GM13976 (cell line): ENCODE measurements at regions not wholly inside any gene's neighbourhood (a gene's known extent, or its start where the extent isn't known, plus 50 kb on each side); places are given as distances from the start of the nearest gene placed in this dataset.

Experiments used
- DNase-seq: peaks from one replicate; pipeline ENCODE4 v3.0.0; 2012; ENCODE audit warnings: low spot score
- in situ Hi-C: fragments of 300-500 bp; cut with MboI; formaldehyde crosslinking; loops from one replicate; pipeline ENCODE4 v1.12.0; 2022; ENCODE audit warnings: low sequenced_read_pairs, mixed read lengths, inconsistent platforms; ENCODE audit not compliant: unreplicated experiment
- TF ChIP-seq, protein P1 (sequence below): IDR thresholded peaks from 2 replicates; pipeline ENCODE4 v1.5.1; 2012; ENCODE audit warnings: borderline replicate concordance, mild to moderate bottlenecking; ENCODE audit not compliant: insufficient read depth; ENCODE audit errors: extremely low read depth, missing control alignments, control extremely low read depth

DNA sequence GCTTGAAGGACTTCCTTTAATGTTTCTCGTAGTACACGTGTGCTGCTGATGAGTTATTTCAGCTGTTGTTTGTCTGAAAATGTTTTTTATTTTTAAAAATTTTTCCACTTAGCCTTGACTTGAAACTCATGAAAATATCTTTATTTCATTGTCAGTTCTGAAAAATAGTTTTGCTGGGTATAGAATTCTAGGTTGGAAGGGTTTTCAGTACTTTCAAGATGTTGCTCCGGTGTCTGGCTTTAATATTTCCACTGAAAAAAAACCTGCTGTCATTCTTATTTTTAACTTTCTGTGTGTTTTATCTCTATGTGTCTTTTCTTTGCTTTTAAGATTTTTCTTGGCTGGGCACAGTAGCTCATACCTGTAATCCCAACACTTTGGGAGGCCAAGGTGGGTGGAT lies 103.8 kb downstream of the UNCX start:
- no peak for DNase-seq
- in situ Hi-C loops, result no loop called here
- TF ChIP-seq, protein P1, sequence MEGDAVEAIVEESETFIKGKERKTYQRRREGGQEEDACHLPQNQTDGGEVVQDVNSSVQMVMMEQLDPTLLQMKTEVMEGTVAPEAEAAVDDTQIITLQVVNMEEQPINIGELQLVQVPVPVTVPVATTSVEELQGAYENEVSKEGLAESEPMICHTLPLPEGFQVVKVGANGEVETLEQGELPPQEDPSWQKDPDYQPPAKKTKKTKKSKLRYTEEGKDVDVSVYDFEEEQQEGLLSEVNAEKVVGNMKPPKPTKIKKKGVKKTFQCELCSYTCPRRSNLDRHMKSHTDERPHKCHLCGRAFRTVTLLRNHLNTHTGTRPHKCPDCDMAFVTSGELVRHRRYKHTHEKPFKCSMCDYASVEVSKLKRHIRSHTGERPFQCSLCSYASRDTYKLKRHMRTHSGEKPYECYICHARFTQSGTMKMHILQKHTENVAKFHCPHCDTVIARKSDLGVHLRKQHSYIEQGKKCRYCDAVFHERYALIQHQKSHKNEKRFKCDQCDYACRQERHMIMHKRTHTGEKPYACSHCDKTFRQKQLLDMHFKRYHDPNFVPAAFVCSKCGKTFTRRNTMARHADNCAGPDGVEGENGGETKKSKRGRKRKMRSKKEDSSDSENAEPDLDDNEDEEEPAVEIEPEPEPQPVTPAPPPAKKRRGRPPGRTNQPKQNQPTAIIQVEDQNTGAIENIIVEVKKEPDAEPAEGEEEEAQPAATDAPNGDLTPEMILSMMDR, result no peak

DNA sequence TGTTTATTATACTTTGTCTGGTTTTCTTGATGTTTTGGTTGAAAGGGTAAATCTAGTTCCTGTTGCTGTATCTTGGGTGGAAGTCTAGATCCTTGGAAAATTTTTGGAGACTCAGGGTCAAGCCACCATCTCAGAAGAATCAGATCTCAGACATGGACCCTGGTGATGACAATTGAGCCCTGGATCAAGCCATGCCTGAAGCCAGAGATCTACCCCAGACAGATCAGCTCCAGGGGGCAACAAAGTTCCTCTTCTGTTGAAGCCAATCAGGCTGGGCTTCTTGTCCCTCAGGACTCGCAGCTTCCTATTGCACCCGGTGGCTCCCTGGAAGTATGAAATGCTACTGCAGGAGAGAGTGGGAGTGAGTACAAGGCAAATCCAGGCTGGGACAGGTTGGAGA lies 106.9 kb downstream of the UNCX start:
- TF ChIP-seq, protein P1, result no peak
- in situ Hi-C loops, result no loop called here

DNA sequence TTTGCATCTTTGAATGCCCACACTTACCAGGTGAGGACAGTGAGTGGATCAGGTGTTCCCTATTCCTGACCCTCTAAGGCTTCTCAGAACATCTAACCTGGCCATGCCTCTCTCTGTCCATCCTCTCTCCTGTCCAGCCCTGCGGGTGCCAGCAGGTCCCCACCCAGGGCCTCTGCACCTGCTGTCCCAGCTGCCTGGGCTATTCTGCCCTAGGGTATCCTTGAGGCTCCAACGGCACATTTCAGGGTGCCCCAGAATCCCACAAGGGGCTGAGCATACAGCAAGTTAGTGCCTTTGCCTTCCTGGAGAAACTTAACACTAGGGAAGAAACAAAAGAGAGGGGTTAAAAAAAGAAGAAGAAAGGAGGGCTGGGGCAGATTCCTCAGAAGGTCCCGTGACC lies 107.4 kb downstream of the UNCX start:
- no peak for DNase-seq
- in situ Hi-C loops, result no loop called here
- TF ChIP-seq, protein P1, result no peak

More for the DNA sequence above, 106.9 kb downstream of the UNCX start:
- no peak for DNase-seq

DNA sequence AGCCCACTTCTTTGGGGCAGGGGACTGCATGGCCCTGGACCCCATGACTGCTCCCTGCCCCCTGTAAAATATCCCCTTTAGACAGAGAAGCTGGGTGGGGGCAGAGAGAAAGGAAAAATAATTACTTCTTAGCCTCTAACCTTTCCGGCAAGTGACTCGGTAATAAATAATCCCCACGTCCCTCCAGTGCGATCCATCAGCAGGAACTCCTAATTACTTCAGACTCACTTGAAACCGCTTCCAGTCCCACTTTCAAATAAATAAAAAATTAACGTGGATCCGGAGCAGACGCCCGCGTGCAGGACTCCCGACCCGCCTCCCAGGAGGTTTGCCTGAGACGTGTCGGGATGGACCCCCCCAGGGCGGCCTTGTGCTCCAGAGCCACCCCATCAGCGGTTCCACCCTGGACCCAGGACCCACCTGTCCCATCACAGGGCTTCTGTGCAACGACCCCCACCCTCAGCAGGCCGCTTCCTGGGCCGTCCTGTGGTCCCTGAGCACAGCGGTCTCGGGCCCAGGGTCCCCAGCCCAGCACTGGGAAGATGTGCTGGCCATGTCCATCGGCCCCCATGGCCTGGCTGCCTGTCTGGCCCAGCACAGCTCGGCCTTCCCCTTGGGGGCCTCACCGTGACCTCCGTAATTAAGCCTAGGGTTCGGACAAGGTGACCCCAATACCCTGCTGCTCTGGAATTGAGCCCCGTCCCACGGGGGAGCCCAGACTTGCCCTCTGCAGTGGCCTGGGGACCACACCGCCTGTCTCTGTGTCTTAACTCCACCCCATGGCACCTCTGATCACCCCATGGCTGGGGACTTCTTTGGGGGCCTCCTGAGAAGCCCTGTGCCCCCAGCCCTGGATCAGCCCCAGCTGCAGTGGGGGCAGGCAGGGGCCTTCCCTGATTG lies 108.0 kb downstream of the UNCX start:
- no peak for DNase-seq
- TF ChIP-seq, protein P1, result no peak
- in situ Hi-C loops, result no loop called here

DNA sequence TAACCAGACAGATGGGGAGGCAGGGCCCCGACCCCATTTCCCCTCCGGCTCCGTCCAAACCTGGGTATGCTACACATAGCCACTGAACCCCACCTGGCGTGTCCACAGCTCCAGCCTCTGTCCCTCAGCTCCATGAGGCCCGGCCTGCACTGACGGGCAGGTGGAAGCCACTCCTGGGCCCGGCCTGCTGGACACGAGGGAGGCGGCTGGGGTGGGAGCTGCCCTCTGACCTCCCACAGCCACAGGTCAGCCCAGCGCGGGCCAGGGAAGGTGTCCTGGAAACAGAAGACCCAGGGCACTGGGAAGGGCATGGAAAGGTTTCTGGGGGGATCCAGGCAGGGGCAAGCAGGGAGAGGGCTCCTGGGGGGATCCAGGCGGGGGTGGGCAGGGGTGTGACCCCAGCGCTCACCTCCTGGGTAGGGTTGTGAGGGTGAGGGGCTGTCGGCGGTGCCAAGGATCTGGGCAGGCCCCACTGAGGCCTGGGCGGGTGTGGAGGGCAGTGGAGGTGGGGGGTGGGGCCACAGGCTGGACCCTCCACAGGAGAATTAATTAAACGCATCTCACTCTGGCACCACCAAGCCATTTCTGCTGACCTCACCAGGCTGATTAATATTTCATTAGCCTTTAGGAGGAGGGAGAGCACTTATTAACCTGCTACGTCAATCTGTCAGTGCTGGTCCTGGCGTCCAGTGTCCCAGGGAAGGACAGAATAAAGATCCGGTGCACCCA lies 108.9 kb downstream of the UNCX start:
- TF ChIP-seq, protein P1, result no peak
- no peak for DNase-seq
- in situ Hi-C loops, result no loop called here

DNA sequence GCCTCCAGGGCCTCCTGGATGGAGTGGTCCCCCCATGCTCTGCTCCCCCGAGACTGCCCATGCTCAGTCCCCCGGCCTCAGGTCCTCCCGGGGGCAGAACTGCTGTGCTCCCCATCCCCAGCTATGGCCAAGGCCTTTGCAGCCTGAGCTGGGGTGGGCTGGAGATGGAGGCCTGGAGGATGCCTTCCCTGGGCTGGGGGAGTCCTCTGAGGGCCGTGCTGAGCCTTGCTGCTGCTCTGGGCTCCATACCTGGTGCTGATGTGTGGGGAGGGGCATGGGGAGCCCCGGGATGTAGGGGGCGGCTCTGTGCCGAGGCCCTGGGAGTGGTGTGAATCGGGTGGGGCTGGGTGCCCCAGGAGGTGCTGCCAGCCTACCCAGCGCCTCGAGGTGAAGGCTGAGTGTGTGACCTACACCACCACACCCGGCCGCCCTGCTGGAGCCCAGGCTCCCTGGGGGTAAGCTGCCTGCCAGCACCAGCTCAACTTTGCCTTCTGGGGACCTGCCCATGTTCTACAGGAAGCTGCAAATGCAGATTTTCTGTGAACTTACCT lies 109.5 kb downstream of the UNCX start:
- in situ Hi-C loops, result no loop called here
- TF ChIP-seq, protein P1, result no peak
- DNase-seq, result no peak
